Tibial artery (tissue), 4 donors: ENCODE measurements at regions not wholly inside any gene's neighbourhood (a gene's known extent, or its start where the extent isn't known, plus 50 kb on each side); places are given as distances from the start of the nearest gene placed in this dataset.

Experiments used
- DNase-seq, 2 donors: peaks; one replicate each; pipeline ENCODE4 v3.0.0-alpha.2; 2019
- H3K27ac ChIP-seq, 2 donors: fragments of 200-600 bp; sonication (generic) in 1 of 2; 1 replicate in 1 of 2; 2 replicates in 1 of 2; pipeline ENCODE4 v1.5.1; 2018 to 2019; ENCODE audit warnings: mild to moderate bottlenecking in 1 of 2
- H3K27me3 ChIP-seq, 2 donors: fragments of 200-600 bp; sonication (generic) in 1 of 2; one replicate each; pipeline versions ENCODE4 v1.5.1 to v1.6.0; 2016 to 2019
- H3K36me3 ChIP-seq, 3 donors: fragments of 200-600 bp; sonication (generic) in 2 of 3; one replicate each; pipeline ENCODE4 v1.5.1; 2016 to 2019; ENCODE audit warnings: mild to moderate bottlenecking in 2 of 3
- H3K4me1 ChIP-seq, 4 donors: fragments of 200-600 bp; sonication (generic) in 2 of 4; 1 replicate in 3 of 4; 2 replicates in 1 of 4; pipeline ENCODE4 v1.5.1; 2016 to 2019
- H3K4me3 ChIP-seq, 2 donors: fragments of 200-600 bp; sonication (generic) in 1 of 2; 1 replicate in 1 of 2; 2 replicates in 1 of 2; pipeline ENCODE4 v1.5.1; 2018 to 2019; ENCODE audit warnings: mild to moderate bottlenecking in 2 of 2
- H3K9me3 ChIP-seq, 3 donors: fragments of 200-600 bp; sonication (generic) in 1 of 3; one replicate each; pipeline ENCODE4 v1.5.1; 2016 to 2019
- CTCF ChIP-seq, 2 experiments: fragments of 200-600 bp in 1 of 2; fragments of 450-650 bp in 1 of 2; IDR thresholded peaks; one replicate each; pipeline ENCODE4 v1.5.1; 2017 to 2019; ENCODE audit warnings: antibody characterized with exemption in 2 of 2, mild to moderate bottlenecking in 1 of 2, moderate library complexity in 1 of 2
- intact Hi-C: fragments of 100-400 bp; cut with DNase I; formaldehyde crosslinking; loops from one replicate; pipeline ENCODE4 v1.15.0; 2023; ENCODE audit warnings: low total_unique reads

DNA sequence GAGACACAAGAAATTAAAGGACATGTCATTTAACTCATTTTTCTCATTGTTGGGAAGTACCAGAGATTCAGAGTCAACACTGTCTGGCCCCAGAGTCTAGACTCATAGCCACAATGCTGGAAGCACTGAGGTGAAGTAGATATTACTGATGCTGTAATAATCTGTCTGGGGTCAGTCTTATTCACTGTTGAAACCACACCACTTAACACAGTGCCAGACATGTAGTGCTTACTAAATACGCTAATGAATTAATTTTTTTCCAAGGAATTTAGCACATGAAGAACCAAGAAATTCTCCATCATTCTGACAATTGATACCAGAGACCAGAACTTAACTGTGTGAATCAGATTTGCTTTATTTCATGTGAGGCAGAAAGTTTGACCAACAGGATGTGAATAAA lies 150.8 kb upstream of the STAC start:
- no peak for TF ChIP-seq CTCF (IDR thresholded peaks at IDR 0.05)
- no peak for DNase-seq
- Histone ChIP-seq H3K27ac (no peak overlapping the region), H3K36me3 (no peaks in the 10 kb centered on the region), H3K4me1 (no peaks in the 10 kb centered on the region), H3K4me3 (no peak overlapping the region), H3K9me3 (no peaks in the 10 kb centered on the region), H3K27me3 (no peaks in the 10 kb centered on the region)
- intact Hi-C loops, result no loop called here

DNA sequence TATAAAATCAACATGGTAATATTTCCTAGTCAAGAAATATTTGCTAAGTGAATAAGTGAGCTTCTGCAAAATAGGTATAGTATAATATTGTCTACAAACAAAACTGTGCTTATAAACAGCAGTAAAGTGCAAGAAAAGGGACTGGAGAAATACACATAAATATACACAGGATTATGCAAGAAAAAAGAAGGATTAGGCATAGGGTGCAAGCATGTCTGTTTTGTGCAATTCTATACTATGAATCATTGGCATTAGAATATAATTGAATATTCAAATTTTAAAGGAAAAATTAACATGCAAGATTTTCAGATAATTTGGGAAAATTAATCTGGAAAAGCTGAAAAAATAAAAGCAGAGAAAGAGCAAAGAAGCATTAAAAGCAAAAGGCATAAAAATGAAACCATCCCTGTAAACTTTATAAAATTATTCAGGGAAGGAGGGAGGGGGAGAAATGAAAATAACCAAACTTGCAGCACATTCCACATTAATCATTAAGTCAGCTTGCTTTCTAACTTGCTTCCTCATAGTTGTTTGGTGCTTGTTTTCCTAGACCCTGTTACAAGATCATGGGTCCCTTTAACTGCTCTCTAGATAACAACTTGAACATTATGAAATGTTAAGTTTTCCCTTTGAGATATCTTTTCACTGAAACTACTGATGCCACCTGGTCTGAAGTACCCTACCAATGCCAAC lies 147.4 kb upstream of the STAC start:
- intact Hi-C loops, result no loop called here
- peaks cover 0 to 8% (median 0%) of the 10 kb centered on the region in 3 donors for H3K9me3 ChIP-seq
- no peaks in the 10 kb centered on the region for H3K4me1 ChIP-seq
- TF ChIP-seq CTCF (IDR thresholded peaks at IDR 0.05), result no peak
- H3K27ac ChIP-seq, result no peak overlapping the region
- H3K36me3 ChIP-seq, result no peaks in the 10 kb centered on the region
- no peaks in the 10 kb centered on the region for H3K27me3 ChIP-seq
- no peak for DNase-seq
- H3K4me3 ChIP-seq, result no peak overlapping the region

DNA sequence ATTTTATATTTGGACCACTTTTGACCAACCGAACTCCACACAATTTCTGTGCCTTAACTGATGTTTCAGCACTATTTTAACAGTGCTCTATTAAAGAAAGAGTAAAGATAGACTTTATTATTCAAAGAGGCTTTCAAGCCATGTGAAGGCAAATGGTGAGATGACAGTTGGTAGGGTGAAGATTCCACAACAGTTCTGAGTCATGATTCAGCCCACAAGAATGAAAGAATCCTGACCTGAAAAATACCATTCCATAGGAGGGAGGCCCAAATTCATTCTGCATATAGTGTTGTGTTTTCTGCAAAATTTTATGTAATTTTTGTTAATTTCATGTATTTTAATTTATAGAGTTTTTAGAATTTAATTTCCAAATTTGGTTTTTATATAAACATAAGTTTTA lies 135.6 kb upstream of the STAC start:
- H3K4me1 ChIP-seq, result no peaks in the 10 kb centered on the region

DNA sequence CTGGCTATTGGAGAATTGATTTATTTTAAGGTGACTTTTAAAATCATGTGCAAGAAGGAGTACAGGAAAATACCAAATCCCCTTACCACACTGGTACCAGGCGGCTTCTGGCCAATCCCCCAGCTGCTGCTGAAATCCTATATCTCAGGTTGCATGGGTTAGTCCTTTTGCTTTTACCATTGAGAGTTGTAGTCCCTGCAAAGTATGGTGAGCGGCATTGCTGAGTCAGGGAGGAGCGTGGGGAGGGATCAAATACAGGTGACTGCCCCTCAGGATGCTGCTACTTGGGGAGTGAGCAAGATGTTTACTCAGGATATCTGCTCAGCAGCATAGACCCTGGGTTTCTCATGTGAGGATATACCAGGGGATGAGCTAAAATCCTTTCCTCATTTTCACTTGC lies 131.9 kb upstream of the STAC start:
- intact Hi-C loops, result no loop called here
- peaks cover 4 to 14% (median 4%) of the 10 kb centered on the region in 3 donors for H3K9me3 ChIP-seq
- no peak overlapping the region for H3K27ac ChIP-seq
- H3K36me3 ChIP-seq, result no peaks in the 10 kb centered on the region
- DNase-seq, result no peak
- H3K4me1 ChIP-seq, result no peaks in the 10 kb centered on the region
- no peak overlapping the region for H3K4me3 ChIP-seq
- no peak for TF ChIP-seq CTCF (IDR thresholded peaks at IDR 0.05)
- H3K27me3 ChIP-seq, result no peaks in the 10 kb centered on the region

More for the DNA sequence above, 135.6 kb upstream of the STAC start:
- Histone ChIP-seq H3K27me3 (no peaks in the 10 kb centered on the region), H3K9me3 (no peaks in the 10 kb centered on the region), H3K27ac (no peak overlapping the region), H3K4me3 (no peak overlapping the region), H3K36me3 (no peaks in the 10 kb centered on the region)
- DNase-seq, result no peak
- no peak for TF ChIP-seq CTCF (IDR thresholded peaks at IDR 0.05)
- intact Hi-C loops, result no loop called here

DNA sequence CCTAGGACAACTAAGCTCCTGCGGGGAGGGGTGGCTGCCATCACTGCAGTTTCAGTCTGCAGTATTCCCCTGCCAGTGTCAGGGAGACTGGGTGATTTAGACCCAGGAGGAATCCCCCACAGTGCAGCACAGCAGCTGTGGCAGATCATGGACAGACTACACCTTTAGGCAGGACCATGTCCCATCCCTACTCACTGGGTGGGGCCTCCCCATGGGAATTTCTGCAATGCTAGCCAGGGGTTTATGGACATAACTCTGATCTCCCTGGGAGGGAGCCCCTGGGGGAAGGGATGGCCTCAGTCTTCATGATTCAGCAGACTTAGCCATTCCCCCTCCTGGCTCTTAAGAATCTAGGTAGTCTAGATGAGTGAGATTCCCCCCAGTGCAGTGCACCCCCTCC lies 130.1 kb upstream of the STAC start:
- no peak overlapping the region for H3K4me3 ChIP-seq
- H3K9me3 ChIP-seq, result peaks cover 4 to 14% (median 4%) of the 10 kb centered on the region in 3 donors
- TF ChIP-seq CTCF (IDR thresholded peaks at IDR 0.05), result no peak
- no peak overlapping the region for H3K27ac ChIP-seq
- no peak for DNase-seq
- no peaks in the 10 kb centered on the region for H3K4me1 ChIP-seq
- intact Hi-C loops, result no loop called here
- H3K27me3 ChIP-seq, result no peaks in the 10 kb centered on the region
- no peaks in the 10 kb centered on the region for H3K36me3 ChIP-seq
